ENCODE measurements at regions not wholly inside any gene's neighbourhood (a gene's known extent, or its start where the extent isn't known, plus 50 kb on each side); places are given as distances from the start of the nearest gene placed in this dataset.

- no peaks in the 10 kb centered on the region for H3K4me1 ChIP-seq
- H3K27ac ChIP-seq, result no peak overlapping the region
- H3K4me3 ChIP-seq, result no peak overlapping the region
- H3K4me2 ChIP-seq, result no peak overlapping the region
- no peak overlapping the region for H3K9ac ChIP-seq
- H3K9me3 ChIP-seq, result no peaks in the 10 kb centered on the region
- no peak for TF ChIP-seq Cebpa-rat (IDR thresholded peaks at IDR 0.05)
- H3K27me3 ChIP-seq, result no peaks in the 10 kb centered on the region
- H4K20me1 ChIP-seq, result no peaks in the 10 kb centered on the region
- H3K36me3 ChIP-seq, result no peaks in the 10 kb centered on the region
These were observed 1337.5 kb upstream of the CDH8 start for GRCh38 chr16:63373744-63374143.

- TF ChIP-seq Cebpa-rat (IDR thresholded peaks at IDR 0.05), result no peak
- Histone ChIP-seq H3K9ac (no peak overlapping the region), H3K4me1 (0 out of 2 replicates have a peak, but pooled peaks cover 6% of the 10 kb centered on the region), H3K4me3 (no peak overlapping the region), H3K27ac (no peak overlapping the region), H3K9me3 (no peaks in the 10 kb centered on the region), H3K36me3 (no peaks in the 10 kb centered on the region), H4K20me1 (no peaks in the 10 kb centered on the region), H3K4me2 (no peak overlapping the region), H3K27me3 (no peaks in the 10 kb centered on the region)
These were observed 1336.6 kb upstream of the CDH8 start for GRCh38 chr16:63372815-63373214.

- Histone ChIP-seq H4K20me1 (no peaks in the 10 kb centered on the region), H3K4me1 (0 out of 2 replicates have a peak, but pooled peaks cover 6% of the 10 kb centered on the region), H3K9me3 (no peaks in the 10 kb centered on the region), H3K4me2 (no peak overlapping the region), H3K27me3 (no peaks in the 10 kb centered on the region), H3K4me3 (no peak overlapping the region), H3K36me3 (no peaks in the 10 kb centered on the region), H3K9ac (no peak overlapping the region), H3K27ac (no peak overlapping the region)
- no peak for TF ChIP-seq Cebpa-rat (IDR thresholded peaks at IDR 0.05)
These were observed 1336.0 kb upstream of the CDH8 start for GRCh38 chr16:63372283-63372682.

- H3K4me2 ChIP-seq, result peak overlapping the region; percentile 67
- H4K20me1 ChIP-seq, result no peaks in the 10 kb centered on the region
- no peak overlapping the region for H3K9ac ChIP-seq
- H3K4me3 ChIP-seq, result peak overlapping the region; percentile 25; the same call in 1 of the 2 replicates
- no peak overlapping the region for H3K27ac ChIP-seq
- no peaks in the 10 kb centered on the region for H3K36me3 ChIP-seq
- no peaks in the 10 kb centered on the region for H3K27me3 ChIP-seq
- TF ChIP-seq Cebpa-rat (IDR thresholded peaks at IDR 0.05), result no peak
- H3K4me1 ChIP-seq, result peaks cover 44% of the 10 kb centered on the region
- no peaks in the 10 kb centered on the region for H3K9me3 ChIP-seq
These were observed 1329.5 kb upstream of the CDH8 start for GRCh38 chr16:63365649-63366304.

GRCh38 chr16:63363738-63364137, 1327.5 kb upstream of the CDH8 start:
- TF ChIP-seq Cebpa-rat (IDR thresholded peaks at IDR 0.05), result no peak
- Histone ChIP-seq H3K9ac (no peak overlapping the region), H3K9me3 (no peaks in the 10 kb centered on the region), H3K4me3 (no peak overlapping the region), H4K20me1 (no peaks in the 10 kb centered on the region), H3K4me1 (peaks cover 44% of the 10 kb centered on the region), H3K27me3 (no peaks in the 10 kb centered on the region), H3K27ac (no peak overlapping the region), H3K36me3 (no peaks in the 10 kb centered on the region), H3K4me2 (0 out of 2 replicates have a peak overlapping the region, but pooled peaks have one; percentile 9)

- no peaks in the 10 kb centered on the region for H4K20me1 ChIP-seq
- H3K4me1 ChIP-seq, result peaks cover 26% of the 10 kb centered on the region
- H3K27me3 ChIP-seq, result no peaks in the 10 kb centered on the region
- no peak overlapping the region for H3K4me2 ChIP-seq
- H3K9ac ChIP-seq, result no peak overlapping the region
- no peak for TF ChIP-seq Cebpa-rat (IDR thresholded peaks at IDR 0.05)
- no peak overlapping the region for H3K4me3 ChIP-seq
- H3K9me3 ChIP-seq, result no peaks in the 10 kb centered on the region
- no peak overlapping the region for H3K27ac ChIP-seq
- no peaks in the 10 kb centered on the region for H3K36me3 ChIP-seq
These were observed 1324.9 kb upstream of the CDH8 start for GRCh38 chr16:63361032-63361624.

- Histone ChIP-seq H3K4me1 (0 out of 2 replicates have a peak, but pooled peaks cover 4% of the 10 kb centered on the region), H4K20me1 (no peaks in the 10 kb centered on the region), H3K9ac (no peak overlapping the region), H3K27ac (no peak overlapping the region), H3K27me3 (no peaks in the 10 kb centered on the region), H3K4me2 (no peak overlapping the region), H3K4me3 (no peak overlapping the region), H3K36me3 (no peaks in the 10 kb centered on the region), H3K9me3 (no peaks in the 10 kb centered on the region)
- TF ChIP-seq Cebpa-rat (IDR thresholded peaks at IDR 0.05), result no peak
These were observed 1313.7 kb upstream of the CDH8 start for GRCh38 chr16:63349961-63350360.

GRCh38 chr16:63346000-63346399, 1309.8 kb upstream of the CDH8 start:
- Histone ChIP-seq H3K4me1 (no peaks in the 10 kb centered on the region), H3K27ac (no peak overlapping the region), H3K4me2 (no peak overlapping the region), H3K9ac (no peak overlapping the region), H3K27me3 (no peaks in the 10 kb centered on the region), H4K20me1 (no peaks in the 10 kb centered on the region), H3K9me3 (no peaks in the 10 kb centered on the region), H3K36me3 (no peaks in the 10 kb centered on the region), H3K4me3 (no peak overlapping the region)
- TF ChIP-seq Cebpa-rat (IDR thresholded peaks at IDR 0.05), result no peak

- Histone ChIP-seq H3K9ac (no peak overlapping the region), H3K4me3 (no peak overlapping the region)
These were observed 1301.0 kb upstream of the CDH8 start for GRCh38 chr16:63337264-63337663.

GRCh38 chr16:63331111-63331510, 1294.9 kb upstream of the CDH8 start:
- Histone ChIP-seq H3K27me3 (no peaks in the 10 kb centered on the region), H4K20me1 (no peaks in the 10 kb centered on the region), H3K27ac (no peak overlapping the region), H3K4me2 (no peak overlapping the region), H3K9ac (no peak overlapping the region), H3K4me1 (peaks cover 6% of the 10 kb centered on the region), H3K9me3 (no peaks in the 10 kb centered on the region), H3K36me3 (no peaks in the 10 kb centered on the region), H3K4me3 (no peak overlapping the region)
- no peak for TF ChIP-seq Cebpa-rat (IDR thresholded peaks at IDR 0.05)

More at GRCh38 chr16:63337264-63337663, 1301.0 kb upstream of the CDH8 start:
- Histone ChIP-seq H3K27ac (peak overlapping the region; percentile 45), H3K4me1 (peaks cover 23% of the 10 kb centered on the region), H4K20me1 (no peaks in the 10 kb centered on the region), H3K9me3 (0 out of 2 replicates have a peak, but pooled peaks cover 5% of the 10 kb centered on the region), H3K36me3 (no peaks in the 10 kb centered on the region), H3K4me2 (peak overlapping the region; percentile 66), H3K27me3 (no peaks in the 10 kb centered on the region)
- no peak for TF ChIP-seq Cebpa-rat (IDR thresholded peaks at IDR 0.05)

All from BLaER1 (cell line).